ENCODE measurements at regions not wholly inside any gene's neighbourhood (a gene's known extent, or its start where the extent isn't known, plus 50 kb on each side); places are given as distances from the start of the nearest gene placed in this dataset.

DNA sequence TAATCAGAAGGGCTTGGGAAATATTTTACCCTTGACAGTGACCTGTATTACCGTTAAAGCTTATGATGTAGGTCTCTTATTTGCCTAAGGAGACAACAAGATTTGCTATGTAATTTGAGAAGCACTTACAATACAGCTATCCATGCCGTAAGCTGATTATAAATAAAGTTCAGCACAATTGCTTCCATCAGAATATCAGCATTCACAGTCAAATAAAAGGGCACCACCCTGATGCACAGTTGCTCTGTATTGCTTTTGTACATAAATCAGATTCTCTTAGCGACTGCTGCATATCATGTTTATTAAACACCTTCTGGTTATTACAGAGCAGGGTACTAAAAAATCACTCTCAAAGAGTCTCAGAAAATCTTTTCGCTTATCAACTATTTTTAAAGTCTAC, 67.3 kb upstream of the VRK1 start:
- Histone ChIP-seq H3K36me3 (ENCODE audit: control insufficient read depth in 2 of 2, extremely low read depth in 1 of 2, insufficient read depth in 2 of 2, low read length in 2 of 2) (no peaks in the 10 kb centered on the region), H3K79me2 (ENCODE audit: control insufficient read depth, insufficient read depth, low read length) (no peaks in the 10 kb centered on the region), H3K27me3 (ENCODE audit: control insufficient read depth, extremely low read depth, insufficient read depth, low read length) (peaks cover 12% of the 10 kb centered on the region), H3K9ac (ENCODE audit: control insufficient read depth, extremely low read depth, insufficient read depth, low read length) (no peak overlapping the region), H3K4me2 (ENCODE audit: control insufficient read depth, extremely low read depth, insufficient read depth, low read depth, low read length) (no peak overlapping the region), H4K20me1 (ENCODE audit: control insufficient read depth, extremely low read depth, insufficient read depth, low read length) (no peaks in the 10 kb centered on the region), H3K9me1 (ENCODE audit: control insufficient read depth, extremely low read depth, insufficient read depth, low read length) (no peaks in the 10 kb centered on the region), H3K9me3 (ENCODE audit: control insufficient read depth, low read depth, low read length) (no peaks in the 10 kb centered on the region), H2AFZ (ENCODE audit: control insufficient read depth, low read length) (no peak overlapping the region), H3K27ac (ENCODE audit: control insufficient read depth, insufficient read depth, low read length) (no peak overlapping the region), H3K4me1 (ENCODE audit: control insufficient read depth, extremely low read depth, insufficient read depth, low read length) (no peaks in the 10 kb centered on the region), H3K4me3 (ENCODE audit: control insufficient read depth in 2 of 3, extremely low read depth in 1 of 3, insufficient read depth in 2 of 3, low read depth in 1 of 3, low read length in 3 of 3) (no peak overlapping the region)
- DNase-seq (ENCODE audit: low read depth, low spot score) (no peak), FAIRE-seq (no peak)
- dilution Hi-C loops (cut with MboI; ENCODE audit: extremely low pct_ligation_motif_present, low sequenced_read_pairs): no loop called here
- no peak for TF ChIP-seq EZH2 (IDR thresholded peaks at IDR 0.05; ENCODE audit: low read length)
- TF ChIP-seq, protein P1, sequence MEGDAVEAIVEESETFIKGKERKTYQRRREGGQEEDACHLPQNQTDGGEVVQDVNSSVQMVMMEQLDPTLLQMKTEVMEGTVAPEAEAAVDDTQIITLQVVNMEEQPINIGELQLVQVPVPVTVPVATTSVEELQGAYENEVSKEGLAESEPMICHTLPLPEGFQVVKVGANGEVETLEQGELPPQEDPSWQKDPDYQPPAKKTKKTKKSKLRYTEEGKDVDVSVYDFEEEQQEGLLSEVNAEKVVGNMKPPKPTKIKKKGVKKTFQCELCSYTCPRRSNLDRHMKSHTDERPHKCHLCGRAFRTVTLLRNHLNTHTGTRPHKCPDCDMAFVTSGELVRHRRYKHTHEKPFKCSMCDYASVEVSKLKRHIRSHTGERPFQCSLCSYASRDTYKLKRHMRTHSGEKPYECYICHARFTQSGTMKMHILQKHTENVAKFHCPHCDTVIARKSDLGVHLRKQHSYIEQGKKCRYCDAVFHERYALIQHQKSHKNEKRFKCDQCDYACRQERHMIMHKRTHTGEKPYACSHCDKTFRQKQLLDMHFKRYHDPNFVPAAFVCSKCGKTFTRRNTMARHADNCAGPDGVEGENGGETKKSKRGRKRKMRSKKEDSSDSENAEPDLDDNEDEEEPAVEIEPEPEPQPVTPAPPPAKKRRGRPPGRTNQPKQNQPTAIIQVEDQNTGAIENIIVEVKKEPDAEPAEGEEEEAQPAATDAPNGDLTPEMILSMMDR (optimal IDR thresholded peaks at IDR 0.05 in 1 of 3, IDR thresholded peaks at IDR 0.05 in 1 of 3, conservative IDR thresholded peaks at IDR 0.05 in 1 of 3; ENCODE audit: extremely low read depth in 1 of 3, insufficient read depth in 2 of 3, low read length in 3 of 3): no peak

DNA sequence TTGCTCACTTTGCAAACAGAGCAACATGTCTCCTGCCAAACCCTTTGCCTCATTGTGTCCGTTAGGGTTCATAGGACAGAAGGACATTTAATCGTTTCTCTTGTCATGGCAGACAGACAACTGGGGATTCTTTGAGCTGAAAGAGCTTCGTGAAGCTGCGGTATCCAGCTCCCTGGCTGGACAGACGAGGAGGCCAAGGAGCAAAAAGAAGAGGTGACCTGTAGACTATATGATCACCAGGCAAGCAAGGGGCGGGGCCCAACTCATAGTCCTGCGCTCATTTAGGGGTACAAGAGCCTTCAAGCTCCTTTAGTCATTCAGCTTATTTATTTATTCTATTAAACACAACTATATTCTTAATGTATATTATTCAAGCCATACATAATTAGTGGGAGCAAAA, 66.8 kb upstream of the VRK1 start:
- Histone ChIP-seq H3K4me1 (ENCODE audit: control insufficient read depth, extremely low read depth, insufficient read depth, low read length) (no peaks in the 10 kb centered on the region), H3K9me3 (ENCODE audit: control insufficient read depth, low read depth, low read length) (no peaks in the 10 kb centered on the region), H2AFZ (ENCODE audit: control insufficient read depth, low read length) (no peak overlapping the region), H3K4me2 (ENCODE audit: control insufficient read depth, extremely low read depth, insufficient read depth, low read depth, low read length) (no peak overlapping the region), H3K4me3 (ENCODE audit: control insufficient read depth in 2 of 3, extremely low read depth in 1 of 3, insufficient read depth in 2 of 3, low read depth in 1 of 3, low read length in 3 of 3) (no peak overlapping the region), H3K27ac (ENCODE audit: control insufficient read depth, insufficient read depth, low read length) (no peak overlapping the region), H3K9me1 (ENCODE audit: control insufficient read depth, extremely low read depth, insufficient read depth, low read length) (no peaks in the 10 kb centered on the region), H3K9ac (ENCODE audit: control insufficient read depth, extremely low read depth, insufficient read depth, low read length) (no peak overlapping the region), H3K36me3 (ENCODE audit: control insufficient read depth in 2 of 2, extremely low read depth in 1 of 2, insufficient read depth in 2 of 2, low read length in 2 of 2) (no peaks in the 10 kb centered on the region), H3K79me2 (ENCODE audit: control insufficient read depth, insufficient read depth, low read length) (no peaks in the 10 kb centered on the region), H4K20me1 (ENCODE audit: control insufficient read depth, extremely low read depth, insufficient read depth, low read length) (no peaks in the 10 kb centered on the region), H3K27me3 (ENCODE audit: control insufficient read depth, extremely low read depth, insufficient read depth, low read length) (peaks cover 12% of the 10 kb centered on the region)
- DNase-seq (ENCODE audit: low read depth, low spot score) (no peak), FAIRE-seq (no peak)
- TF ChIP-seq, protein P1 (optimal IDR thresholded peaks at IDR 0.05 in 1 of 3, IDR thresholded peaks at IDR 0.05 in 1 of 3, conservative IDR thresholded peaks at IDR 0.05 in 1 of 3; ENCODE audit: extremely low read depth in 1 of 3, insufficient read depth in 2 of 3, low read length in 3 of 3): no peak
- no peak for TF ChIP-seq EZH2 (IDR thresholded peaks at IDR 0.05; ENCODE audit: low read length)
- dilution Hi-C loops (cut with MboI; ENCODE audit: extremely low pct_ligation_motif_present, low sequenced_read_pairs): no loop called here

Measured in keratinocyte (primary cell).